Parathyroid adenoma (tissue), 2 donors: ENCODE measurements at regions not wholly inside any gene's neighbourhood (a gene's known extent, or its start where the extent isn't known, plus 50 kb on each side); places are given as distances from the start of the nearest gene placed in this dataset.
A peak's percentile ranks its signal among the peaks of the same experiment; 100 is the strongest.

Experiments used
- H2AFZ ChIP-seq: fragments of 300-600 bp; sonication (generic); one replicate; pipeline ENCODE4 v1.7.0; 2017; ENCODE audit warnings: antibody characterized with exemption, mild to moderate bottlenecking
- H3K27ac ChIP-seq: fragments of 300-600 bp; sonication (generic); one replicate; pipeline ENCODE4 v1.7.0; 2017
- H3K27me3 ChIP-seq: fragments of 300-600 bp; sonication (generic); one replicate; pipeline ENCODE4 v1.7.0; 2017; ENCODE audit warnings: low read length; ENCODE audit not compliant: control insufficient read depth, insufficient read depth
- H3K36me3 ChIP-seq: fragments of 300-600 bp; sonication (generic); one replicate; pipeline ENCODE4 v1.7.0; 2017; ENCODE audit warnings: low read length; ENCODE audit not compliant: control insufficient read depth, insufficient read depth
- H3K4me1 ChIP-seq: fragments of 300-600 bp; sonication (generic); one replicate; pipeline ENCODE4 v1.7.0; 2017; ENCODE audit warnings: control low read depth
- H3K4me2 ChIP-seq: fragments of 300-600 bp; sonication (generic); one replicate; pipeline ENCODE4 v1.7.0; 2017; ENCODE audit warnings: low read length
- H3K4me3 ChIP-seq: fragments of 300-600 bp; sonication (generic); one replicate; pipeline ENCODE4 v1.7.0; 2017; ENCODE audit warnings: low read depth, low read length
- H3K79me2 ChIP-seq: fragments of 300-600 bp; sonication (generic); one replicate; pipeline ENCODE4 v1.7.0; 2017; ENCODE audit warnings: control low read depth
- H3K9ac ChIP-seq: fragments of 300-600 bp; sonication (generic); one replicate; pipeline ENCODE4 v1.7.0; 2017; ENCODE audit warnings: mild to moderate bottlenecking
- H3K9me3 ChIP-seq: fragments of 300-600 bp; sonication (generic); one replicate; pipeline ENCODE4 v1.7.0; 2017; ENCODE audit warnings: low read length; ENCODE audit not compliant: control insufficient read depth
- TF ChIP-seq, protein P1 (sequence below): fragments of 300-600 bp; sonication (generic); IDR thresholded peaks from one replicate; pipeline ENCODE4 v1.7.0; 2017; ENCODE audit warnings: antibody characterized with exemption, mild to moderate bottlenecking
- donor health status: primary hyperparathyroidism.

DNA sequence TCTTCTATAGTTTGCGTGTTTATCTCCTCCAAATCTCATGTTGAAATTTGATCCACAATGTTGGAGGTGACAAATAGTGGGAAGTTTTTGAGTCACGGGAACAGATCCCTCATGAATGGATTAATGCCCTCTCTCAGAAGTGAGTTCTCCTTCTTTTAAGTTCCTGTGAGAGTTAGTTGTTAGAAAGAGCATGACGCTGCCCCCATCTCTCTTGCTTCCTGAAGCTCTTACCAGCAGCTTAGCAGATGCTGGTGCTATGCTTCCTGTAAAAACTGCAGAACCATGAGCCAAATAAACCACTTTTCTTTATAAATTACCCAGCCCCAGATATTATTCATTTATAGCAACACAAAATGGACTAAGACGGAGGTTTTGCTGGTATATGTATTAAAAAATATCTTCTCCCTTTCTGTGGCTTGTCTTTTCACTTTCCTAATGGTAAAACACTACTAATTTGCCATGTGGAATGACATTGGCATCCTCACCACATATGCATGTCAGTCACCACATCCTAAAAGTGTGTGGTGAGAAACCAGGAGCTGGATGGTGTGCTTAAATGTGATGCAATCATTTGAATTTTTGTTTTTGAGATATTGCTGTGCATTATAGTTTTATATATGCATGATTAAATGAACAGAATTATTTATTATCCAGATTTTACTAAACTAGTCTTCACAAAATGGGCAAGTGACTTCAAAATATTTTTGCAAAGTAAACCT lies 449.3 kb downstream of the ADAMTS20 start:
- no peaks in the 10 kb centered on the region for H3K27me3 ChIP-seq
- H3K4me3 ChIP-seq, result no peak overlapping the region
- no peaks in the 10 kb centered on the region for H3K79me2 ChIP-seq
- no peak overlapping the region for H3K27ac ChIP-seq
- TF ChIP-seq, protein P1, sequence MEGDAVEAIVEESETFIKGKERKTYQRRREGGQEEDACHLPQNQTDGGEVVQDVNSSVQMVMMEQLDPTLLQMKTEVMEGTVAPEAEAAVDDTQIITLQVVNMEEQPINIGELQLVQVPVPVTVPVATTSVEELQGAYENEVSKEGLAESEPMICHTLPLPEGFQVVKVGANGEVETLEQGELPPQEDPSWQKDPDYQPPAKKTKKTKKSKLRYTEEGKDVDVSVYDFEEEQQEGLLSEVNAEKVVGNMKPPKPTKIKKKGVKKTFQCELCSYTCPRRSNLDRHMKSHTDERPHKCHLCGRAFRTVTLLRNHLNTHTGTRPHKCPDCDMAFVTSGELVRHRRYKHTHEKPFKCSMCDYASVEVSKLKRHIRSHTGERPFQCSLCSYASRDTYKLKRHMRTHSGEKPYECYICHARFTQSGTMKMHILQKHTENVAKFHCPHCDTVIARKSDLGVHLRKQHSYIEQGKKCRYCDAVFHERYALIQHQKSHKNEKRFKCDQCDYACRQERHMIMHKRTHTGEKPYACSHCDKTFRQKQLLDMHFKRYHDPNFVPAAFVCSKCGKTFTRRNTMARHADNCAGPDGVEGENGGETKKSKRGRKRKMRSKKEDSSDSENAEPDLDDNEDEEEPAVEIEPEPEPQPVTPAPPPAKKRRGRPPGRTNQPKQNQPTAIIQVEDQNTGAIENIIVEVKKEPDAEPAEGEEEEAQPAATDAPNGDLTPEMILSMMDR, result no peak
- H3K9me3 ChIP-seq, result no peaks in the 10 kb centered on the region
- no peaks in the 10 kb centered on the region for H3K36me3 ChIP-seq
- H3K9ac ChIP-seq, result no peak overlapping the region
- H3K4me2 ChIP-seq, result no peak overlapping the region
- H2AFZ ChIP-seq, result no peak overlapping the region
- peaks cover 11% of the 10 kb centered on the region for H3K4me1 ChIP-seq

DNA sequence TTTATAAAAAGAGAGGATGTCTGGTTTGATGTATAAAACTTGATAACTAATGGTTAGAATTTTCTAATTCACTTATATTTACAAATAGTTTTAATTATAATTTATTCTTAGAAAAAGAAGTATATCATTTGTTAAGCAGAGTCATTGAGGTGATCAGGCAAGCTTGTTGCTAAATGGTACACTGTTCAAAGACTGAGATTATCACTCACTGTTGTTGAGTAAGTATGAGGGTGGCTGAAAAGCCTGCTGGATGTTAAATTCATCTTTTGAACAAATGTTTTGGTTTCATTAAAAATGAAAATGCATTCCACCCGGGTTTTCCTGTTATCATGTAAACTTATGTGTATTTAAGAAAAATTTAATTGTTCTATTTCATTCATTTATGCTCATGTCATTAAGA lies 451.8 kb downstream of the ADAMTS20 start:
- no peaks in the 10 kb centered on the region for H3K27me3 ChIP-seq
- no peak overlapping the region for H2AFZ ChIP-seq
- H3K4me2 ChIP-seq, result peak overlapping the region; percentile 54
- no peaks in the 10 kb centered on the region for H3K9me3 ChIP-seq
- peaks cover 3% of the 10 kb centered on the region for H3K4me1 ChIP-seq
- no peak overlapping the region for H3K4me3 ChIP-seq
- TF ChIP-seq, protein P1, result no peak
- no peak overlapping the region for H3K9ac ChIP-seq
- no peaks in the 10 kb centered on the region for H3K36me3 ChIP-seq
- no peaks in the 10 kb centered on the region for H3K79me2 ChIP-seq
- no peak overlapping the region for H3K27ac ChIP-seq

DNA sequence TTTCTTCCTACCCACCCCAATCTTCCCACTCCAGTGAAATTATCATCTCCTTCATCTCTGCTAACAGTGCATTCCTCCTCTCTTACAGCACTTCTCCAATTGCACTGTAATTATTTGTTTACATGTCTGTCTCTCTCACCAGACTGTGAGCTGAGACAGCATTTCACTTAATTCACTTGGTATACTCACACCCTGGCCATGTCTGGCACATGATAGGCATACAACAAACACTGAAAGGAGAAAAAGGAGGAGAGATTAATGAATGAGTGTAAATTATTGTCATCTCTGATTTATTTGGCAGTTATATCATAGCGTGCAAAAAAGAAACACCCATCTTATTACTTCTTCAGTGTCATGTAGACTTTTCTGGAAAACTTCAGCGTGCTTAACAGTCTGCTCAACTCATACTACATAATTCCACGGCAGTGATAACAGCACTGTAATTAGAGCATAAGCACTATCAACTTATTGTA lies 452.3 kb downstream of the ADAMTS20 start:
- TF ChIP-seq, protein P1, result no peak
- Histone ChIP-seq H3K27me3 (no peaks in the 10 kb centered on the region), H2AFZ (no peak overlapping the region), H3K27ac (no peak overlapping the region), H3K4me3 (peak overlapping the region; percentile 23), H3K9ac (no peak overlapping the region), H3K36me3 (no peaks in the 10 kb centered on the region), H3K4me2 (peak overlapping the region; percentile 54), H3K4me1 (peaks cover 3% of the 10 kb centered on the region), H3K9me3 (no peaks in the 10 kb centered on the region), H3K79me2 (no peaks in the 10 kb centered on the region)

DNA sequence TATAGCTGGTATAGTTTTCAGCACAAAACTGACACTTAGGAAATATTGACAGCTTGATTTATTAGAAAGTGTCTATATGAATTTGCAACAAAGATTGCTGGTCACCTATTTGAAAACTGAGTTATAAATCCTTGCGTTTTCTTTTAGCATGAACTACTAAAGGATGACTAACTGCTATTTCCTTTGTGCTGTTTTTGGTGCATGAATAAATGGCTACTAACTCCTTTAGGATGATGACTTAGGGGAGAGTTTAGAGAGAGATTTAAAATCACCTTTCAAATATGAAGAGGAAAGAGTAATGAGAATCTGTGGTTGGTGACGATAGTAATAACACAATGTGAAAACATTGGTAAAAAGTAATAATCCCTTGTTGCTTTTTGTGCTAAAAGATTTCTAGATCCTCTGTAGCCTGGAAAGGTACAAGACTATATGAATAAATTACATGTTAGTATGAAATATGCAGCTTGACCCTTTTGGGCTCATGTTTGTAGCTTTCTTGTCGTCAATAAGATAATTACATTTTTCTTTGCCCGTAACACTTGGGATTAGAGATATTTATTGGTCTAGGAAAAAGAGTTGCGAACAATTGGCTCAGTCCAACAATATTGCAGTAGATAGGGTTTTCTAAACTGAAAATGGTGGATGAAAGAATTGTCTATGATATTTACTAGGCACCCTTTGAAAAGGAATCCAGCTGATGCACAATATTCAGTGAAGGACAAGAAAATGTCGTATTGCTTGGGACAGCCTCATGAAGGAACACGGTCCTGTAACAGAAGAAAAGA lies 453.0 kb downstream of the ADAMTS20 start:
- no peak overlapping the region for H3K4me3 ChIP-seq
- no peak overlapping the region for H2AFZ ChIP-seq
- no peak overlapping the region for H3K4me2 ChIP-seq
- H3K9me3 ChIP-seq, result no peaks in the 10 kb centered on the region
- H3K27me3 ChIP-seq, result no peaks in the 10 kb centered on the region
- H3K36me3 ChIP-seq, result no peaks in the 10 kb centered on the region
- H3K27ac ChIP-seq, result no peak overlapping the region
- no peak overlapping the region for H3K9ac ChIP-seq
- H3K79me2 ChIP-seq, result no peaks in the 10 kb centered on the region
- TF ChIP-seq, protein P1, result no peak
- H3K4me1 ChIP-seq, result peaks cover 3% of the 10 kb centered on the region
